Osteoblast (primary cell): ENCODE measurements at regions not wholly inside any gene's neighbourhood (a gene's known extent, or its start where the extent isn't known, plus 50 kb on each side); places are given as distances from the start of the nearest gene placed in this dataset.

Experiments used
- DNase-seq: peaks from one replicate; pipeline ENCODE4 v3.0.0; 2011; ENCODE audit warnings: low spot score, mixed read lengths; ENCODE audit not compliant: insufficient read length; ENCODE audit errors: missing footprints
- H2AFZ ChIP-seq: 2 replicates; pipeline ENCODE4 v1.6.0; 2011; ENCODE audit warnings: mild to moderate bottlenecking, low read length
- H3K27ac ChIP-seq: 2 replicates; pipeline ENCODE4 v1.5.1; 2011; ENCODE audit warnings: mild to moderate bottlenecking, low read depth, low read length, moderate library complexity
- H3K27me3 ChIP-seq: 2 replicates; pipeline ENCODE4 v1.6.0; 2012; ENCODE audit warnings: mild to moderate bottlenecking, control low read depth, inconsistent platforms, low read length, moderate library complexity; ENCODE audit not compliant: insufficient read depth
- H3K36me3 ChIP-seq: 2 replicates; pipeline ENCODE4 v1.5.1; 2011; ENCODE audit warnings: mild to moderate bottlenecking, low read length, control low read depth, moderate library complexity; ENCODE audit not compliant: insufficient read depth
- H3K4me1 ChIP-seq: 2 replicates; pipeline ENCODE4 v1.5.1; 2011; ENCODE audit warnings: mild to moderate bottlenecking, low read length, control low read depth, moderate library complexity; ENCODE audit not compliant: insufficient read depth
- H3K4me2 ChIP-seq: 2 replicates; pipeline ENCODE4 v1.6.0; 2011; ENCODE audit warnings: mild to moderate bottlenecking, low read length; ENCODE audit not compliant: insufficient read depth
- H3K4me3 ChIP-seq: fragments of 200-600 bp; sonication (generic); 3 replicates; pipeline ENCODE4 v1.5.1; 2012; ENCODE audit warnings: mild to moderate bottlenecking, low read length, inconsistent platforms; ENCODE audit not compliant: insufficient read depth
- H3K79me2 ChIP-seq: 2 replicates; pipeline ENCODE4 v1.6.0; 2012; ENCODE audit warnings: mild to moderate bottlenecking, low read length, control low read depth, inconsistent platforms; ENCODE audit not compliant: insufficient read depth
- H3K9me3 ChIP-seq: 2 replicates; pipeline ENCODE4 v1.5.1; 2011; ENCODE audit warnings: low read depth, low read length, control low read depth
- H4K20me1 ChIP-seq: 2 replicates; pipeline ENCODE4 v1.6.0; 2012; ENCODE audit warnings: mild to moderate bottlenecking, low read length, control low read depth; ENCODE audit not compliant: insufficient read depth
- TF ChIP-seq, protein P1 (sequence below): IDR thresholded peaks from 2 replicates; pipeline ENCODE4 v1.5.1; 2011; ENCODE audit warnings: mild to moderate bottlenecking, low read depth, low read length, moderate library complexity; ENCODE audit errors: extremely low read depth

DNA sequence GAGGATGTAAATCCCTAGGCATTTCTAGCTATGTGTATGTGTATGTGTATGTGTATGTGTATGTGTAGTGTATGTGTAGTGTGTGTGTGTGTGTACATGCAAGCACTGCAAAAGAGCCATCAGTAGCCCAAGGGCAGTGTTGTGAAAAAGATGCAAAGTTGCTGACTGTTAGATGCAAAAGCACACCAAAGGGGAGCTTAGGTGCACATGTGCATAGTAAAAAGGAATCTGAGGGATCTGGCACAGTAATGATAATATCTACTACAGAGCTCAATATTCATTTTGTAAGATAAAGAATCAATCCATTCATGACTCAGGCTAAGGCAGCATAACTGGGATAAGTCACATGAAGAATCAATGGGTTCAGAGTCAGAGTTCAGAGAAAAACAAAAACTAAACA is 80.2 kb downstream of the TMEM47 start:
- no peaks in the 10 kb centered on the region for H3K9me3 ChIP-seq
- no peak for DNase-seq
- H2AFZ ChIP-seq = no peak overlapping the region
- no peak overlapping the region for H3K4me2 ChIP-seq
- TF ChIP-seq, protein P1, sequence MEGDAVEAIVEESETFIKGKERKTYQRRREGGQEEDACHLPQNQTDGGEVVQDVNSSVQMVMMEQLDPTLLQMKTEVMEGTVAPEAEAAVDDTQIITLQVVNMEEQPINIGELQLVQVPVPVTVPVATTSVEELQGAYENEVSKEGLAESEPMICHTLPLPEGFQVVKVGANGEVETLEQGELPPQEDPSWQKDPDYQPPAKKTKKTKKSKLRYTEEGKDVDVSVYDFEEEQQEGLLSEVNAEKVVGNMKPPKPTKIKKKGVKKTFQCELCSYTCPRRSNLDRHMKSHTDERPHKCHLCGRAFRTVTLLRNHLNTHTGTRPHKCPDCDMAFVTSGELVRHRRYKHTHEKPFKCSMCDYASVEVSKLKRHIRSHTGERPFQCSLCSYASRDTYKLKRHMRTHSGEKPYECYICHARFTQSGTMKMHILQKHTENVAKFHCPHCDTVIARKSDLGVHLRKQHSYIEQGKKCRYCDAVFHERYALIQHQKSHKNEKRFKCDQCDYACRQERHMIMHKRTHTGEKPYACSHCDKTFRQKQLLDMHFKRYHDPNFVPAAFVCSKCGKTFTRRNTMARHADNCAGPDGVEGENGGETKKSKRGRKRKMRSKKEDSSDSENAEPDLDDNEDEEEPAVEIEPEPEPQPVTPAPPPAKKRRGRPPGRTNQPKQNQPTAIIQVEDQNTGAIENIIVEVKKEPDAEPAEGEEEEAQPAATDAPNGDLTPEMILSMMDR = no peak
- H3K36me3 ChIP-seq = no peaks in the 10 kb centered on the region
- no peak overlapping the region for H3K27ac ChIP-seq
- no peak overlapping the region for H3K4me3 ChIP-seq
- H3K27me3 ChIP-seq = no peaks in the 10 kb centered on the region
- H4K20me1 ChIP-seq = no peaks in the 10 kb centered on the region
- H3K79me2 ChIP-seq = no peaks in the 10 kb centered on the region
- no peaks in the 10 kb centered on the region for H3K4me1 ChIP-seq

DNA sequence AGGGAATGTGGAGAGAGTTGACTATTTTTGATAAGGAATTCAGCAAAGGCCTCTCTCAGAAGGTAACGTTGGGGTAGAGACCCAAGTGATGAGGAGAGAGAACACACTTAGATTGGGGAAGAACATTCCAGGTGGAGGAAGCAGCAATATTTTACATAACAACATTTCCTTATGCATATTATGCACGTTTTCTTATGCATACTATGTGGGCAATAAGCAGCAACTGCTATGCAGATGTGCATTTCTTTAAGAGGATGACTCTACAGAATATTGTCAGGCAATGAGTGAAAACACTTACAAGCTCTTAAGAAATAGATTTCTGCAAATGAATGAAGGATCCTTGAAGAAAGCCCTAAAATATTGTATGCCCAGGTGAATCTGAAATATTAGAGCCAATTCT is 91.1 kb downstream of the TMEM47 start:
- no peaks in the 10 kb centered on the region for H3K9me3 ChIP-seq
- DNase-seq = no peak
- H3K79me2 ChIP-seq = no peaks in the 10 kb centered on the region
- no peak overlapping the region for H3K27ac ChIP-seq
- H3K4me1 ChIP-seq = no peaks in the 10 kb centered on the region
- TF ChIP-seq, protein P1 = no peak
- H3K27me3 ChIP-seq = no peaks in the 10 kb centered on the region
- H4K20me1 ChIP-seq = no peaks in the 10 kb centered on the region
- no peak overlapping the region for H3K4me3 ChIP-seq
- H2AFZ ChIP-seq = no peak overlapping the region
- H3K36me3 ChIP-seq = no peaks in the 10 kb centered on the region
- no peak overlapping the region for H3K4me2 ChIP-seq

DNA sequence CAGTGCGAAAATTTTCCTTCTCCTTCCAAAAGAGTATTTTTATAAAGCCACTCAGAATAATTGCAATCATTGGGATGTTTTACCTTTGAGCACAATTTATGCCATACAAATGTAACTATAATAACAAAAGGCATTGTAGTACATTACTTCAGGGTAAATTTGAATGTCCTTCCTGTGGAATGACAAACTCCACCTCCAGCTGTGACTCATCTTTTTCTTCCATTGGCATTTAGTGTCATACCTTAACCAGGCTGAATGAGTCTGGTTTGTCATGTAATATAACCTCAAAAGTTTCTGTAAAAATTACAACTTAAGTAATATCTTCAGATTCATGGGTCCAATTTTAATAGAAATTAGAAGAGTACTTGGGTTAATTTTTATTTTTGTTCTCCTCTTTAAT is 93.3 kb downstream of the TMEM47 start:
- TF ChIP-seq, protein P1 = no peak
- Histone ChIP-seq H3K27me3 (no peaks in the 10 kb centered on the region), H4K20me1 (no peaks in the 10 kb centered on the region), H3K4me1 (no peaks in the 10 kb centered on the region), H3K4me2 (no peak overlapping the region), H2AFZ (no peak overlapping the region), H3K4me3 (no peak overlapping the region), H3K27ac (no peak overlapping the region), H3K9me3 (no peaks in the 10 kb centered on the region), H3K36me3 (no peaks in the 10 kb centered on the region), H3K79me2 (no peaks in the 10 kb centered on the region)
- DNase-seq = no peak

DNA sequence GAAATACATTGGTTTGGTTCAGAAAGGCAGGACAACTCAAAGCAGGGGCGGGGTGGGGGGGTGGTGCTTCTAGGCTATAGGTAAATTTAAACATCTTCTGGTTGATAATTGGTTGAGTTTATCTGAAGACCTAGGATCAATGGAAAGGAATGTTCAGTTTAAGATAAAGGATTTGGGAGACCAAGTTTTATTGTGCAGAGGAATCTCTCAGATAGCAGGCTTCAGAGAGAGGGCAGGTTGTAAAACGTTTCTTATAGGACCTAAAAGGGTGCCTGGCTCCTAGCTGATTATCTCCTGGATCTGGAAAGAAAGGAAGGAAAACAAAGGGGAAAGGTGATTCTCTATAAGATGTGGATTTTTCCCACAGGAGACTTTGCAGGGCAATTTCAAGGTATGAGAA is 94.0 kb downstream of the TMEM47 start:
- Histone ChIP-seq H2AFZ (no peak overlapping the region), H3K4me3 (no peak overlapping the region), H4K20me1 (no peaks in the 10 kb centered on the region), H3K27me3 (no peaks in the 10 kb centered on the region), H3K27ac (no peak overlapping the region), H3K4me1 (no peaks in the 10 kb centered on the region), H3K4me2 (no peak overlapping the region), H3K79me2 (no peaks in the 10 kb centered on the region), H3K36me3 (no peaks in the 10 kb centered on the region), H3K9me3 (no peaks in the 10 kb centered on the region)
- TF ChIP-seq, protein P1 = no peak
- no peak for DNase-seq
